ENCODE measurements at regions not wholly inside any gene's neighbourhood (a gene's known extent, or its start where the extent isn't known, plus 50 kb on each side); places are given as distances from the start of the nearest gene placed in this dataset.
"Not testable (repeated sequence)": the region's sequence is repeated elsewhere in the genome, so short reads cannot be mapped to it uniquely, and the experiment has no call there.

DNA sequence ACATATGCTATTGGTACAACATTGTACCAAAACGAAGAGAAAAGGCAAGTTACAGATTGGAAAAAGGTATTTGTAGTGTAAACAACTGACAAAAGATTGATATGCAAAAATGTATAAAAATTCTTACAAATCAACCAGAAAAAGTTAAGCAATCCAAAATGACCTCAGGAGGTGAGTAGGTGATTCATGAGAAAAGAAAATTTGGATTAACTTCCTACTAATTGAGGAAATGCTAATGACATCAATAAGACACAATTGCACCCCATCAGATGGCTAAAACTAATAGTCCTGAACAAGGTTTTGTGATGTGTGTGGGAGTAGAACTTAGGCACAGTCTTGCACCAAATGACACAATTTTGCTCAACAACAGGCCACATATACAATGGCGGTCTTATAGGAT, 129.3 kb downstream of the COPS8 start:
- DNase-seq (ENCODE audit: low read depth, low spot score), result no peak

DNA sequence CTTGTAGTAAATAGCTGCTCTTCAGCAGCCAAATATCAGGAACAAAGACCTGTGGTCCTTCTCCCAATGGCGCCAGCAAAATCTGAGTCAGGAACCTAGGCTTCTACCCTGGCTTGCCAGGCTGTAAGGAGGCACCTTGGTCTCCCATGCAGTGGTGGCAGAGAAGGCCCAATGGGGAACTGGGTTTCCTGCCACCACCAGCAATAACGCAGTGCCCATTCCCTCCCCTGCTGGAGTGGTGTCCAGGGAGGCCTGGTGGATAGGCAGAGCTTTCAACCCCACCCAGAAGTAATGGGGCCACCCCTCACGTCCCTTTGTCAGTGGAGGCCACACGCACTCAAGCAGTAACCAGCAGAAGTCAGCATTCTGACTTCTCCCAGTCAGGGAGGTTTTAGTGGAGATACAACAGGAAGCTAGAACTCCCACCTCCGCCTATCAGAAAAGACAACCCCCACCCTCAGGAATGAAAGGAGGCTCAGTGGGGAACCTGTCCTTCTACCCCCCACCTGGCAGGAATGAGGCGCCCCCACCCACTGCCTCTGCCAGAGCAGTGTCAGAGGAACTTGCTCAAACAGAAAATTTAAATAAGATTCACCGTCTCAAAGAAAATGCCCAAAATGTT, 132.4 kb downstream of the COPS8 start:
- DNase-seq (ENCODE audit: low read depth, low spot score), result no peak

DNA sequence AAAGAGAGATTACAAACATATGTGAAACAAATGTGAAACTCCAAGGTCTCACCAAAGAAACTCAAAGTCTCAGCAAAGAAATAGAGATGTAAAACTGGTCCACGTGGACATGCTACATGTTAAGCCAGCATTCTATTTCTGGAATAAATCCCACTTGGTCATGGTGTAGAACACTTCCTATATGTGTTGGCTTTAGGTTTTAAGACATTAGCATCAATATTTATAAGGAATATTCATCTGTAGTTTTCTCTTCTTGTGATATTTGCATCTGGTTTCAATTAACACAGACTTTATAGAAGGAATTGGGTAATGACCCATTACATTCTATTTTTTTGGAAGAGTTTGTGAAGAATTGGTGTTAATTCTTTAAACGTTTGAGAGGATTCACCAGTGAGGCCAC, 133.1 kb downstream of the COPS8 start:
- DNase-seq (ENCODE audit: low read depth, low spot score), result no peak

DNA sequence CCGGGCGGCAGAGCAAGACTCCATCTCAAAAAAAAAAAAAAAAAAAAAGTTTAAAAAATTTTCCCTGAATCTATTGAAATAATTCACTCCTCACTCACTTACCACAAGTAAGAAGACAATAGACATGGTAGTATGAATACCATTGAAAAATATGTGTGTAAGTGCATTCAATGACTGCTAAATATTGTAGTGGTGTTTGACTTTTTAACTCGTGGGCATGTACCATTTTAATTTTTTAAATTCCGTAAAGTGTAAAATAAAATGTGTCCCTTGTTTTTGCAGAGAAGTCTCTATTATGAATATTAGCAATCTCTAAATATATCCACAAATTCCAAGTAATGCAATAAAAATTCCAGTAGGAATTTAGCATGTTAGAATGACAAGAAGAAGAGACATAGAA, 134.1 kb downstream of the COPS8 start:
- DNase-seq (ENCODE audit: low read depth, low spot score), result no peak

DNA sequence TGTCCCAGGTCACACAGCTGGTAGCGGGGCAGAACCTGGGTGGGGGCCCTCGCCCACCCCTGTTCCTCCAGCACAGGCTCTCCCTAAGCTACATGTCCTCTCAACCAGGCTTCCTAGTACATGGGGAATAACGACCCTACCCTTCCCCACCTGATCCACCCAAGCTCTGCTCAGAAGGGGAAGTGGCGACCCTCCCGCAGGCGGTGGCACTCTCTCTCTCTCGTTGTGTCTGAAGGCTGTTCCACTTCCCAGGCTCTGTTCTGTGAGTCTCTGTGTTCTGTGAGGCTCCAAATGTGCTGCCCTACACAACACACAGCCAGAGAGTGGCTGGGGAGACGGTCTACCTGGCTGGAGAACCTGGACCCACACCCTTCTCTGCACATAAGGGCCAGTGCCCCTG, 135.8 kb downstream of the COPS8 start:
- DNase-seq (ENCODE audit: low read depth, low spot score), result no peak

DNA sequence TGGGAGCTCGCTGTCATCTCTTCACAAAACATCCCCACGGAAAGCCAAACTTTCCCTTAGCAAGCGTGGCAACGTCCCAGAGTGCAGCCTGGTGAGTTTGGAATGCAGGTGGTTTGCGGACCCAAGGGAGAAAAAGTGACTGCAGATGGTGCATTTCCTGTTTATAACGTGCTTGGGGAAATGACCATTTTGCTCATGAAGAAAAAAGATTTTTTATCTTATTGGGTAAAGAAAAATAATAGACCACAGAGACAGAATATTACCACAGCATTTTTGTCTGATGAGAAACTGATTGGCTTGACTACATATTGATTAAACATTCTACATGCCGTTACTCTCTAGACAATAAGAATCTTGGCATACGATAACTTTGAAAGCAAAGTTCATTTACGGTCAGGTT, 136.5 kb downstream of the COPS8 start:
- DNase-seq (ENCODE audit: low read depth, low spot score), result no peak

DNA sequence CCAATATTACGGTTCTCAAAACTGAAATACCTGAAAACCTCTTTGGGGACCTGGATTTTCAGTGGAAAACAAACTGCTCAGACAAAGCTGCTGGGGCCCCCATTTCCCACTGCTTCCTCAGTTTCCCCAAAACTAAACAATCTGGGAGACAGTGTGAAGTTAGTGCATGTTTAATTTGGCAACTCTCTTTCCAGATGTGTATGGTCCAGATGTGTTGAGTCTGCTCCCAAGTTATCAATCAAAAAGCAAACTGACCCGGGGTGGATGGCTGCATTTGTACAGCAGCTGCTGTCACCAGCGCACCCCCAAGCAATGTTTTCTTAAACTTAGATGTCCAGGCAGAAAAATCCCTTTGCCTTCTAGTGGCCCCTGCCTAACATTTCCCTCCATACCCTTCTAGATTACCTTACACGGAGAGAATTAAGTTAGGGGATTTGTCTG, 136.9 kb downstream of the COPS8 start:
- DNase-seq (ENCODE audit: low read depth, low spot score), result no peak

DNA sequence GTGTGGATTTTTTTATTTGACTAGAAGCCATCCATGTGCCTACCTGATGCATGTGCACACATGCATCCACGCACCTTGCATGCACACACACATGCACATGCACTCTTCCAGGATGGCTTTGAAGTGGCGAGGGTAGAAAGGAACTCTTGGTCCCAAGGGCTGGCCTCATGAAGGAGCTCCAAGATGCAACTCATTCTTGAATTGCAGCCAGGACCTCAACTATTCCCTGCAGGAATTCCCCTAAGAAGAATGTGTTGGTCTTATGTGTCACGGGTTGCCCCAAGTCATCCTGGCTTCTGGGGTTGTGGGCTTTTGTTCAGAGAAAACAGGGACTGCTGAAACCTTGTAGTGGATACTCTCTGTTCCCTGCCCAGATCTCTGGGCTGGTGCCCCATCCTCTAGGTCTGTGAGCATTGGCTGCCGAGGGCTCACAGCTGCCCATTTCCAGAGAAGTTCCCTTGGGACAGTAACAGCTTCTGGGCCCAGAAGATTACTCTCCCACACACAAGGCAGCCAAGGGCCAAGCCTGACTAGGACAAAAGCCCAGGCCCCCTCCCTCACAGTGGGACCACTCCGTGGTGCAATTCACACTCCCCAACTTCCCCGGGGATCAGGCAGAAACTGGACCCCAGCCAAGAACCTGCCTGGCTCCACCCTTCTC, 137.6 kb downstream of the COPS8 start:
- DNase-seq (ENCODE audit: low read depth, low spot score), result no peak

DNA sequence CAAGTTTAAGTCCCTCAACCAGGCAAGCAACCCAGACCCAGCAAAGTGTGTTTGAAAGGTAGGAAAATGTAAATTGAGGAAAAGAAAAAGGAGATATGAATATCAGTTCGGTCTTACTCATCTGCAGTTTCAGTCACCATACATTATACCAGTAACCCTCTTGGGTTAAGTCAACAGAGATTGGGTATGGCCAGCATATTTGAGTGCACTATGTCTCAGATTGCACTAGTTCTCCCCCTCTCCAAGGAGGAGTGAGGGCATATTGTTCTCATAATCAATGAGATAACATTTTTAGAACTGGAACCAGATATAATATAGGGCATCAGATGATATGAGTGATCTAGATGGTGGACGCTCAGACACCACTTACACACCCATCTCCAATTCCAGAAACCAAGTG, 141.5 kb downstream of the COPS8 start:
- no peak for DNase-seq (ENCODE audit: low read depth, low spot score)

DNA sequence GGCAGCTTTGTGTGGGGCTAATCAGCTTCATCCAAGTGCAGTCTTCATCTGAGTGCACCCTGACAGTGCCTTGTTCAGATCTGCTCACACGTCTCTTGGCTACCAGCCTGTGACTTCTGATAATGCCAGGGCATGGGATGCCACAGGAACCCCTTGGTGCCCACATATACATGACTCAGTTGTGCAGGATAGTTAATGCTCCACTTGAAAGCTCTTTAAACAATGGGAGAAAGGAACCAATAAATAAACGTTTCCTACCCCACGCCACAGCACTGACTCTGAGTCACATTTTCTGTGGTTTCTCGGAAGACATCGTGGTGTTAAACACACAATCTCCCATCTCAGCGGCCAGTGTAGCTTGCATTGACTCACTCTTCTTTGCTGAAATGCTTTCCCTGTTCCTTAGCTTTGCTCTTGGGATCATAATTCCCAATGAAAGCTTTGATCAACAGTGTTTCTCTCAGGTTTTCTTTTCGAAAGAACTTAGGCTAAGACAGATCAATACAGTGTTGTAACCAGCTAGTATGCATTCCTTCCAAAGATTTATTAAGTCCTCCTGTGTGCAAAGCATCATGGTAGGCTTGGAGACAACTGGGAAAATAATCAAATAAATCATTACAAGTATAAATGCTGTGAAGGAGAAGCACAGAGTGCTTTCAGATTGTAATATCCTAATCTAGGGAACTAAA, 142.0 kb downstream of the COPS8 start:
- no peak for DNase-seq (ENCODE audit: low read depth, low spot score)

DNA sequence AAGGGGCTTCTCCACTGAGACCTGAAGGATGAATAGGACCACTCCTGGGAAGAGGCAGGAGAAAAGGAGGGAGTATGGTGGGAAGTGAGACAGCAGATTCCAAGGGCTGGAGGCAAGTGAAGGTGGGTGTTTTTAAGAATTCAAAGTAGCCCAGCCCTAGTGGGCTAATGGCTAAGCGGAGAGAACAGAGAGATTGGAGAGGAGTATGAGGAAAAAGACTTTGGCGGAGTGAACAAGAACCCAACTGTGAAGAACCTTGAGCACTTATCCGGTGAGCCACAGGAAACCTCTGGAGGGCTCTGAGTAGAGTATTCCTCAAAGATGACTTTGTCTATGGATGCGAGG, 142.6 kb downstream of the COPS8 start:
- DNase-seq (ENCODE audit: low read depth, low spot score), result no peak

DNA sequence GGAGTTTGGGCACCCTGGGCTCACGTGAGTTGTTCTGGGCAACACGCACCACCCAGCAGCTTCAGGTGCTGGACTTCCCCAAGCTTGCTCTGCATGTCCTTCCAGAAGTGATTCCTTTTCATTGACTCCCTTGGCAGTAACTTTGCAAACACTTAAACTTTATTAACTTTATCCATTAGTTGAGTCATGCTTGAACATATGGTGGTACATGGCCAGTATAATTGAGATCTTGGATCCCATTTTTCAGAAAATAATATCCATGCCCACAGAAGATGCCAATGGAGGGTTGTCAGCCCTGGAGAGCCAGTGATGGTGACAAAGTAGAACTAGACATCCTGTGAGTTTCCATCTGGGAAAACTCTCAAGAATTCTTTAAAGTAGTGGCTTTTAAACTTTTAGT, 144.2 kb downstream of the COPS8 start:
- no peak for DNase-seq (ENCODE audit: low read depth, low spot score)

DNA sequence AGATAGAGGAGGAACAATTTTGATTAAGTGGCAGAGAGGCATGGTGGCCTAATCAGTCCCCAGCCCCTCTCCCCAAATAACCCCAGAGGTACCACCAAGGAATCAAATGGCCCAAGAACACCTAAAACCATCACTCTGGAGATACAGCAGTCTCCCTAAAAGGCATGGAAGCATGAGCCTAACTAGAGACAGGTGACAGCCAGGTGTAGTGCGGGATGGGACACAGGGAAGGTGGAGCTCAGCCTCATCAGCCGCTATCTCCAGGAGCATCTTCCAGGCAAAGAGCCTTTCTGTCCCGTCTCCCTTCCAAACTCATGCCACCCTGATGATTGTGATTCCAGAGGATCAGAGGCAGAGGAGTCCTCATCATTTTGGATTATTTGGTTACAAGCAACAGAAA, 144.7 kb downstream of the COPS8 start:
- DNase-seq (ENCODE audit: low read depth, low spot score), result no peak

DNA sequence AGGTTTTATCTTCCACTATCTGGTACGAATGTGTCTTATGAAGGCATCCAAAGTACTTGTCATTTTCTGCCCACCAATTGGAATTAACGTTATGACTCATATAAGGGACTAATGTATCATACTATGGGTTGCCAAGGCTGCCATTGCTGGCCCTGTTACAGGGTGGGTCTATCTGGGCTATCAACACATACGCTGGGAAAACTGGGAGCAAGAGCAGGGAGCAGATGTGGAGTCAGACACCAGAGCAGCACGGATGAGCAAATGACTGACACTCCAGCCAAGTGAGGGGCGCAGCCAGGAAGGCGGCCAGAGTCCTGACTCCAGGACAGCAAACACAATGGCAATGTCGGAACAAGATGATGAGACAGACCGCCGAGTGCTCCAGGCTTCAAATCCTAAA, 145.9 kb downstream of the COPS8 start:
- no peak for DNase-seq (ENCODE audit: low read depth, low spot score)

DNA sequence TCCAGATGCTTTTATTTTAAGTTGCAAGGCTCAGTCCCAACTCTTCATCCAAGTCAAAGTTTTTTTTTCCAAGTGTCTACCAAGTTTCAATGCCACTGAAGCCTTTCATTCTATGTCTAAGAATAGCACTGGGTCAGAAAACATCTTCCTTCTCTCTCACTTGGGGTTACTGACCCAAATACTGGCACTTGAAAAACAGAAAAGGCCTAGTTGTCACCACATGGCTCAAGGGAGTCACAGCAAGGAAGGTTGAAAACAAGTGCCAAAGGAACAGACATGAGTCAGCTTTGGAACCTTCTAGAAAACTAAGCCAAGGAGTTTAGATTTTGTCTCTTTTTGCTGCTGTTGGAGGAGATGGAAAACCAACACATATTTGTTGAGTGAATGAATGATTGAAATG, 146.5 kb downstream of the COPS8 start:
- DNase-seq (ENCODE audit: low read depth, low spot score), result no peak

DNA sequence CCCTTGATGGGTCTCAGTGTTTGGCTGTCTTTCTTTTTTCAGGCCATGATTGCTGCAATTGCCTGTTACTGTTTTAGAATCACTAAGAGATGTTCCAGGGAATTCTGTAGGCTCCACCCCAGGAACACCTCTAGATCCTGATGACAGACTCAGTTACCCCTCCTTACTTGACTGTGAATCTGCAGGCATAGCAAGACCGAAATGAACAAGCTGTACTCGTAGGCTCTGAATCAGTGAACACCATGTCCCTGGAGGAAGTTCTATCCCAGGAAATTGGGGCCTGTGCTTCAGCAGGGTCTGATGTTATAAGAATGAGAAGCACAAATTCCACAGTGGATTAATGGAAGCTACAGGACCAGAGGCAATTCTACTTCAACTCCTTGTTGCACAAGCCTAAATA, 148.6 kb downstream of the COPS8 start:
- no peak for DNase-seq (ENCODE audit: low read depth, low spot score)

DNA sequence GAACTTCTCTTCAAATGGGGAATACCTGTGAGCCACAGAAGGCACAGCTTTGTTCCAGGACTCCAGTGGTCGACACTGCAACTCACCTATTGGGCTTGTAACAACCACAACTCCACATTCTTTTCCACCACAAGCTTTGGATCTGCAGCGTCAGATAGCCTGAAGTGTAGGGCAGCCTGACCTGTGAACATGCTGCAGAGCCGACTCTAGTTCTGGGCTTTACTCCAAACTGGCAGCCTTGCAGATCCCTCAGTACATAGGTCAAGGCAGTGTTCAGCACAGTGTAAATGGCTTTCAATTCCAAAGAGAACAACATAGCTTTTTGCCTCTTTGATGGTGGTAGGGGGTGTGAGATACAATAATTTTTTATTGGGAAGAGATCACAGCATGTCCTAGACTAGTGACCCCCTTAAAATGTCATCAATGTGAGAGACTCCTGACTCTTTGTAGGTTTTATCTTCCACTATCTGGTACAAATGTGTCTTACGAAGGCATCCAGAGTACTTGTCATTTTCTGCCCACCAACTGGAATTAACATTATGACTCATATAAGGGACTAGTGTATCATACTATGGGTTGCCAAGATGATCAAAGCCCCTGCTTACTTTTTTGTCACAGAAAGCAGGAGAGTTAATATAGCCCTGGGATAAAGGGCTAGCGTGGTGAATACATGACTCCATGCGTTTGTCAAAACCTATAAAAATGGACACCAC, 149.8 kb downstream of the COPS8 start:
- DNase-seq (ENCODE audit: low read depth, low spot score), result no peak

DNA sequence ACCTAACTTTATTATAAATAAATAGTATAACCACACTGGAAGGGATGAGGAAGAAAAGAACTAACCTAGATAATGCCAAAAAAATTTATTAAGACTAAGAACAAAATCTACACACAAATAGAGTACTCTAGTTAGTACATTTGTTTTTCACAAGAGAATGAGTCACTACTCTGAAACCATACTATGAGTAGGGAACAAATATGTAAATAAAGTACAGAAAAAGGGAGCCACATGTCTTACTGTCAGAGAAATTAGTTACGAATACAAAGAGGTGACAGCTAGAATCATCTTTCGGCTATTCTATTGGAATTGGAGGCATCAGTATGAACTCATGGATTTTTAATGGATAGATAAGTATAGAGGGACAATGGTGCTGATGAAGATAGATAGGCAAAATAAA, 150.5 kb downstream of the COPS8 start:
- no peak for DNase-seq (ENCODE audit: low read depth, low spot score)

DNA sequence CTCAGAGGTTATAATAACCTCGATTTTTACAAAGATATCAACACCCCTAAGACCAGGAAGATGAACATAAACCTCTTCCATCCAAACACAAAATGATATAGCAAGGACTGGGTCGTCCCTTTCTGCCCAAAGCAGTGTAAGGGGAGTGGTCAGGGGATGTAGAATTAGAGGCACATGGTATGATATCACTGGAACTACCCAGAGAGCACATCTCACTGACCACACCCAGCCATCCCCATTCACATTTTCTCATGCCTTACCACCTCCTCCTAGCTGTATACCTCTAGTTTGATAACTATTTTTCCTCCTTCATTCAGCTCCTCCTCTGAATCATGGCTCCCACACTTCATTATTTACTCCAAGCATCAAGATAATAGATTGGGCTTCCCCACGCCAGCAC, 152.6 kb downstream of the COPS8 start:
- no peak for DNase-seq (ENCODE audit: low read depth, low spot score)

DNA sequence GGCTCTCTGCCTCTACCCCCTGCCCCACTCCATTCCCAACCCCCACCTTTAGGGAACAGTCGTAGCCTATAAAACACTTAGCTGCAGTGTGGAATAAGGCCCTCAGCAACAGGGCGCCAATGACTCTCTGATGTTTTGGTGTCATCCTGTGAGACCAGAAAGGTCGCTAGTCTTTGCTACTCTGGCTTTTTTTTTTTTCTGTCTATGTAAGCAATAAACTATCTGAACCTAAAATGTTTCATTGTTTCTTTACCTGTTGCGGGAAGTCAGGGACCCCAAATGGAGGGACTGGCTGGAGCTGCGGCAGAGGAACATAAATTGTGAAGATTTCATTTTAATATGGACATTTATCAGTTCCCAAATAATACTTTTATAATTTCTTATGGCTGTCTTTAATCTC, 154.6 kb downstream of the COPS8 start:
- no peak for DNase-seq (ENCODE audit: low read depth, low spot score)

DNA sequence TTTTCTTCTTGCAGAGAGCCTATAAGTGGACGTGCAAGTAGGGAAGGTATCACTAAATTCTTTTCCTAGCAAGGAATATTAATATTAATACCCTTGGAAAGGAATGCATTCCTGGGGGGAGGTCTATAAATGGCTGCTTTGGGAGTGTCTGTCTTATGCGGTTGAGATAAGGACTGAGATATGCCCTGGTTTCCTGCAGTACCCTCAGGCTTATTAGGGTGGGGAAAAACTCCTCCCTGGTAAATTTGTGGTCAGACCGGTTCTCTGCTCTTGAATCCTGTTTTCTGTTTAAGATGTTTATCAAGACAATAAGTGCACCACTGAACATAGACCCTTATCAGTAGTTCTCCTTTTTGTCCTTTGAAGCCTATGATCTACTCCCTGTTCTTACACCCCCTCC, 155.2 kb downstream of the COPS8 start:
- DNase-seq (ENCODE audit: low read depth, low spot score), result not testable (repeated sequence)

DNA sequence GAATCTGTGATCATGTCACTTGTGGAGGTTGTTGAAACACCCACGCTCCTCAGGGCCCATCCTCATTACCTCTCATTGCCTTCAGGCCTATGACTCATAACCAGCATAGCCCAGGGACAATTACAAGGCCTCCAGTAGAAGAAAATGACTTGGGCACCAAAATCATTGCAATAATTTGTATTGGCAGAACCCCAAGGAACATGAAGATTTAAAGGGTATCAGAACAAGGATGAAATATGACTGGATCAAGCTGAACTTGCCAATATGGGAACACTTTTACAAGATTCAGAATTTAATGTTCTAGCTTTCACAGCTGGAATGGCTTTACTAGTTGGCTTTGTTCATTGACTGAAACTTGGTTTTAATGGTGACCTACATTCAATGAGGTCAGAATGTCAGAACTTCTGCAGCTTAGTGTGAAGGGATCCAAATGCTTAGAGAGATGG, 156.4 kb downstream of the COPS8 start:
- DNase-seq (ENCODE audit: low read depth, low spot score), result no peak

DNA sequence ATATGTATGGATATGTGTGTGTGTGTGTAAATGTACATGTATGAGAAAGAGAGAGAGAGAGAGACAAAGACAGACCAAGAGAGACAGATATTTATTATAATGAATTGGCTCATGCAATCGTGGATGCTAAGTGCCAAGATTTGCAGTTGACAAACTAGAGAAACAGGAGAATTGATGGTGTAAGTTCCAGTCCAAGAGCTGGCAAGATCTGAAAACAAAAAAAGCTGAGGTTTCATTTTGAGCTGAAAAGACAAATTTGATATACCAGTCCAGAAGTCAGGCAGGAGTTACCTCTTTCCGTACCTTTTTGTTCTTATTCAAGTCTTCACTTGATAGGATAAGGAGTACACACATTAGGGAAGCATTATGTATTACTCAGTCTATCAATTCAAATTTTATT, 157.8 kb downstream of the COPS8 start:
- DNase-seq (ENCODE audit: low read depth, low spot score), result no peak
